GM23338 (cell line): ENCODE measurements at regions not wholly inside any gene's neighbourhood (a gene's known extent, or its start where the extent isn't known, plus 50 kb on each side); places are given as distances from the start of the nearest gene placed in this dataset.

Source experiments
- CREB1 ChIP-seq: fragments of 250-450 bp; sonication (Bioruptor Pico); IDR thresholded peaks from 2 replicates; pipeline ENCODE4 v1.5.0; 2020; ENCODE audit warnings: low read depth, mild to moderate bottlenecking, moderate library complexity
- ETS1 ChIP-seq: IDR thresholded peaks from 2 replicates; pipeline ENCODE4 v1.6.1; 2016; ENCODE audit warnings: antibody characterized with exemption
- EZH2 ChIP-seq: fragments of 200-600 bp; sonication (generic); IDR thresholded peaks from one replicate; pipeline ENCODE4 v1.8.0; 2017; ENCODE audit warnings: antibody characterized with exemption, mild to moderate bottlenecking, low read depth; ENCODE audit not compliant: unreplicated experiment
- EZH2phosphoT487 ChIP-seq: fragments of 200-600 bp; sonication (generic); IDR thresholded peaks from one replicate; pipeline ENCODE4 v1.8.1; 2018; ENCODE audit warnings: antibody characterized with exemption; ENCODE audit not compliant: unreplicated experiment
- JUNB ChIP-seq: IDR thresholded peaks from one replicate; pipeline ENCODE4 v1.6.1; 2016; ENCODE audit warnings: antibody characterized with exemption; ENCODE audit not compliant: unreplicated experiment
- NANOG ChIP-seq: IDR thresholded peaks from 2 replicates; pipeline ENCODE4 v1.6.1; 2016; ENCODE audit warnings: antibody characterized with exemption, borderline replicate concordance
- POLR2AphosphoS5 ChIP-seq: IDR thresholded peaks from 2 replicates; pipeline ENCODE4 v1.6.1; 2016; ENCODE audit warnings: antibody characterized with exemption, low read depth
- ZNF114 ChIP-seq: fragments of 250-450 bp; sonication (Bioruptor Pico); IDR thresholded peaks from 2 replicates; pipeline ENCODE4 v1.5.0; 2020; ENCODE audit warnings: mild to moderate bottlenecking, moderate library complexity
- ZNF331 ChIP-seq: fragments of 250-450 bp; sonication (Bioruptor Pico); IDR thresholded peaks from 2 replicates; pipeline ENCODE4 v1.5.0; 2020; ENCODE audit warnings: low read depth, mild to moderate bottlenecking, moderate library complexity
- TF ChIP-seq, protein P1 (sequence below): fragments of 250-450 bp; sonication (Bioruptor Pico); IDR thresholded peaks from 2 replicates; pipeline ENCODE4 v1.5.0; 2020; ENCODE audit warnings: mild to moderate bottlenecking, moderate library complexity
- TF ChIP-seq, protein P2 (sequence below): IDR thresholded peaks from one replicate; pipeline ENCODE4 v1.6.1; 2018; ENCODE audit warnings: antibody characterized with exemption; ENCODE audit not compliant: unreplicated experiment

DNA sequence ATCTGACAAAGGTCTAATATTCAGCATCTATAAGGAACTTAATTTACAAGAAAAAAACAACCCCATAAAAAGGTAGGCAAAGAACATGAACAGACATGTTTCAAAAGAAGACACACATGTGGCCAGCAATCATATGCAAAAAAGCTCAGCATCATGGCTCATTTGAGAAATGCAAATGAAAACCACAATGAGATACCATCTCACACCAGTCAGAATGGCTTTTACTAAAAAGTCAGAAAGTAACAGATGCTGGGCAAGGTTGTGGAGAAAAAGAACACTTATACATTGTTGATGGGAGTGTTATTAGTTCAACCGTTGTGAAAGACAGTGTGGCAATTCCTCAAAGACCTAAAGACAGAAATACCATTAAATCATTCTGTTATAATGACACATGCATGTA lies 289.9 kb upstream of the MMS22L start (continued):
- TF ChIP-seq, protein P1, sequence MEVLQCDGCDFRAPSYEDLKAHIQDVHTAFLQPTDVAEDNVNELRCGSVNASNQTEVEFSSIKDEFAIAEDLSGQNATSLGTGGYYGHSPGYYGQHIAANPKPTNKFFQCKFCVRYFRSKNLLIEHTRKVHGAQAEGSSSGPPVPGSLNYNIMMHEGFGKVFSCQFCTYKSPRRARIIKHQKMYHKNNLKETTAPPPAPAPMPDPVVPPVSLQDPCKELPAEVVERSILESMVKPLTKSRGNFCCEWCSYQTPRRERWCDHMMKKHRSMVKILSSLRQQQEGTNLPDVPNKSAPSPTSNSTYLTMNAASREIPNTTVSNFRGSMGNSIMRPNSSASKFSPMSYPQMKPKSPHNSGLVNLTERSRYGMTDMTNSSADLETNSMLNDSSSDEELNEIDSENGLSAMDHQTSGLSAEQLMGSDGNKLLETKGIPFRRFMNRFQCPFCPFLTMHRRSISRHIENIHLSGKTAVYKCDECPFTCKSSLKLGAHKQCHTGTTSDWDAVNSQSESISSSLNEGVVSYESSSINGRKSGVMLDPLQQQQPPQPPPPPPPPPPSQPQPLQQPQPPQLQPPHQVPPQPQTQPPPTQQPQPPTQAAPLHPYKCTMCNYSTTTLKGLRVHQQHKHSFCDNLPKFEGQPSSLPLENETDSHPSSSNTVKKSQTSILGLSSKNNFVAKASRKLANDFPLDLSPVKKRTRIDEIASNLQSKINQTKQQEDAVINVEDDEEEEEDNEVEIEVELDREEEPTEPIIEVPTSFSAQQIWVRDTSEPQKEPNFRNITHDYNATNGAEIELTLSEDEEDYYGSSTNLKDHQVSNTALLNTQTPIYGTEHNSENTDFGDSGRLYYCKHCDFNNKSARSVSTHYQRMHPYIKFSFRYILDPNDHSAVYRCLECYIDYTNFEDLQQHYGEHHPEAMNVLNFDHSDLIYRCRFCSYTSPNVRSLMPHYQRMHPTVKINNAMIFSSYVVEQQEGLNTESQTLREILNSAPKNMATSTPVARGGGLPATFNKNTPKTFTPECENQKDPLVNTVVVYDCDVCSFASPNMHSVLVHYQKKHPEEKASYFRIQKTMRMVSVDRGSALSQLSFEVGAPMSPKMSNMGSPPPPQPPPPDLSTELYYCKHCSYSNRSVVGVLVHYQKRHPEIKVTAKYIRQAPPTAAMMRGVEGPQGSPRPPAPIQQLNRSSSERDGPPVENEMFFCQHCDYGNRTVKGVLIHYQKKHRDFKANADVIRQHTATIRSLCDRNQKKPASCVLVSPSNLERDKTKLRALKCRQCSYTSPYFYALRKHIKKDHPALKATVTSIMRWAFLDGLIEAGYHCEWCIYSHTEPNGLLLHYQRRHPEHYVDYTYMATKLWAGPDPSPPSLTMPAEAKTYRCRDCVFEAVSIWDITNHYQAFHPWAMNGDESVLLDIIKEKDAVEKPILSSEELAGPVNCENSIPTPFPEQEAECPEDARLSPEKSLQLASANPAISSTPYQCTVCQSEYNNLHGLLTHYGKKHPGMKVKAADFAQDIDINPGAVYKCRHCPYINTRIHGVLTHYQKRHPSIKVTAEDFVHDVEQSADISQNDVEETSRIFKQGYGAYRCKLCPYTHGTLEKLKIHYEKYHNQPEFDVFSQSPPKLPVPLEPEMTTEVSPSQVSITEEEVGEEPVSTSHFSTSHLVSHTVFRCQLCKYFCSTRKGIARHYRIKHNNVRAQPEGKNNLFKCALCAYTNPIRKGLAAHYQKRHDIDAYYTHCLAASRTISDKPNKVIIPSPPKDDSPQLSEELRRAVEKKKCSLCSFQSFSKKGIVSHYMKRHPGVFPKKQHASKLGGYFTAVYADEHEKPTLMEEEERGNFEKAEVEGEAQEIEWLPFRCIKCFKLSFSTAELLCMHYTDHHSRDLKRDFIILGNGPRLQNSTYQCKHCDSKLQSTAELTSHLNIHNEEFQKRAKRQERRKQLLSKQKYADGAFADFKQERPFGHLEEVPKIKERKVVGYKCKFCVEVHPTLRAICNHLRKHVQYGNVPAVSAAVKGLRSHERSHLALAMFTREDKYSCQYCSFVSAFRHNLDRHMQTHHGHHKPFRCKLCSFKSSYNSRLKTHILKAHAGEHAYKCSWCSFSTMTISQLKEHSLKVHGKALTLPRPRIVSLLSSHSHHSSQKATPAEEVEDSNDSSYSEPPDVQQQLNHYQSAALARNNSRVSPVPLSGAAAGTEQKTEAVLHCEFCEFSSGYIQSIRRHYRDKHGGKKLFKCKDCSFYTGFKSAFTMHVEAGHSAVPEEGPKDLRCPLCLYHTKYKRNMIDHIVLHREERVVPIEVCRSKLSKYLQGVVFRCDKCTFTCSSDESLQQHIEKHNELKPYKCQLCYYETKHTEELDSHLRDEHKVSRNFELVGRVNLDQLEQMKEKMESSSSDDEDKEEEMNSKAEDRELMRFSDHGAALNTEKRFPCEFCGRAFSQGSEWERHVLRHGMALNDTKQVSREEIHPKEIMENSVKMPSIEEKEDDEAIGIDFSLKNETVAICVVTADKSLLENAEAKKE (CRISPR knock-in tag) = no peak
- TF ChIP-seq ZNF114 (CRISPR knock-in tag) = no peak
- no peak for TF ChIP-seq EZH2phosphoT487
- no peak for TF ChIP-seq NANOG
- TF ChIP-seq POLR2AphosphoS5 = no peak
- TF ChIP-seq ZNF331 (CRISPR knock-in tag) = no peak
- TF ChIP-seq ETS1 = no peak
- no peak for TF ChIP-seq CREB1 (CRISPR knock-in tag)
- no peak for TF ChIP-seq EZH2
- no peak for TF ChIP-seq JUNB
- TF ChIP-seq, protein P2, sequence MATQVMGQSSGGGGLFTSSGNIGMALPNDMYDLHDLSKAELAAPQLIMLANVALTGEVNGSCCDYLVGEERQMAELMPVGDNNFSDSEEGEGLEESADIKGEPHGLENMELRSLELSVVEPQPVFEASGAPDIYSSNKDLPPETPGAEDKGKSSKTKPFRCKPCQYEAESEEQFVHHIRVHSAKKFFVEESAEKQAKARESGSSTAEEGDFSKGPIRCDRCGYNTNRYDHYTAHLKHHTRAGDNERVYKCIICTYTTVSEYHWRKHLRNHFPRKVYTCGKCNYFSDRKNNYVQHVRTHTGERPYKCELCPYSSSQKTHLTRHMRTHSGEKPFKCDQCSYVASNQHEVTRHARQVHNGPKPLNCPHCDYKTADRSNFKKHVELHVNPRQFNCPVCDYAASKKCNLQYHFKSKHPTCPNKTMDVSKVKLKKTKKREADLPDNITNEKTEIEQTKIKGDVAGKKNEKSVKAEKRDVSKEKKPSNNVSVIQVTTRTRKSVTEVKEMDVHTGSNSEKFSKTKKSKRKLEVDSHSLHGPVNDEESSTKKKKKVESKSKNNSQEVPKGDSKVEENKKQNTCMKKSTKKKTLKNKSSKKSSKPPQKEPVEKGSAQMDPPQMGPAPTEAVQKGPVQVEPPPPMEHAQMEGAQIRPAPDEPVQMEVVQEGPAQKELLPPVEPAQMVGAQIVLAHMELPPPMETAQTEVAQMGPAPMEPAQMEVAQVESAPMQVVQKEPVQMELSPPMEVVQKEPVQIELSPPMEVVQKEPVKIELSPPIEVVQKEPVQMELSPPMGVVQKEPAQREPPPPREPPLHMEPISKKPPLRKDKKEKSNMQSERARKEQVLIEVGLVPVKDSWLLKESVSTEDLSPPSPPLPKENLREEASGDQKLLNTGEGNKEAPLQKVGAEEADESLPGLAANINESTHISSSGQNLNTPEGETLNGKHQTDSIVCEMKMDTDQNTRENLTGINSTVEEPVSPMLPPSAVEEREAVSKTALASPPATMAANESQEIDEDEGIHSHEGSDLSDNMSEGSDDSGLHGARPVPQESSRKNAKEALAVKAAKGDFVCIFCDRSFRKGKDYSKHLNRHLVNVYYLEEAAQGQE = no peak
